Esophagus squamous epithelium (tissue), 5 donors: ENCODE measurements at regions not wholly inside any gene's neighbourhood (a gene's known extent, or its start where the extent isn't known, plus 50 kb on each side); places are given as distances from the start of the nearest gene placed in this dataset.

Experiments
- DNase-seq: peaks from one replicate; lab custom pipeline; 2025; lab: John Stamatoyannopoulos, UW
- H3K27ac ChIP-seq, 4 donors: fragments of 200-600 bp; sonication (generic); one replicate each; pipeline ENCODE4 v1.5.1; 2016 to 2019; ENCODE audit warnings: mild to moderate bottlenecking in 1 of 4
- H3K27me3 ChIP-seq, 4 donors: fragments of 200-600 bp; sonication (generic); 1 replicate in 3 of 4; 2 replicates in 1 of 4; pipeline versions ENCODE4 v1.5.1 to v1.6.0; 2017 to 2021; ENCODE audit warnings: antibody characterized with exemption in 1 of 4
- H3K36me3 ChIP-seq, 3 donors: fragments of 200-600 bp; sonication (generic); one replicate each; pipeline ENCODE4 v1.5.1; 2016 to 2019
- H3K4me1 ChIP-seq, 3 donors: fragments of 200-600 bp; sonication (generic); one replicate each; pipeline ENCODE4 v1.5.1; 2017 to 2019
- H3K4me3 ChIP-seq, 4 donors: fragments of 200-600 bp; sonication (generic); 1 replicate in 3 of 4; 2 replicates in 1 of 4; pipeline ENCODE4 v1.5.1; 2016 to 2019; ENCODE audit warnings: mild to moderate bottlenecking in 2 of 4, moderate library complexity in 1 of 4
- H3K9me3 ChIP-seq, 3 donors: fragments of 200-600 bp; sonication (generic); one replicate each; pipeline ENCODE4 v1.5.1; 2016 to 2019
- POLR2A ChIP-seq, 4 donors: fragments of 450-650 bp; IDR thresholded peaks; one replicate each; pipeline ENCODE4 v1.6.1; 2017; ENCODE audit warnings: antibody characterized with exemption in 4 of 4, mild to moderate bottlenecking in 4 of 4, moderate library complexity in 3 of 4
- WGBS, 2 donors: methylation state at CpG; one replicate each; pipeline ENCODE4 v1.1.5; 2018; 5-methylcytosine and 5-hydroxymethylcytosine counted together
- intact Hi-C: fragments of 100-400 bp; cut with DNase I; formaldehyde crosslinking; loops from one replicate; pipeline ENCODE4 v1.15.0; 2022
- TF ChIP-seq, protein P1 (sequence below), 6 experiments: fragments of 450-650 bp in 4 of 6; fragments of 200-600 bp in 2 of 6; sonication (generic) in 2 of 6; IDR thresholded peaks; one replicate each; pipeline ENCODE4 v1.5.1; 2016 to 2019; ENCODE audit warnings: antibody characterized with exemption in 6 of 6, mild to moderate bottlenecking in 4 of 6, moderate library complexity in 4 of 6
- donor health status: DM: yes; HTN: yes; CAD: no.

- DNase-seq = no peak
- no peak overlapping the region for H3K27ac ChIP-seq
- no peaks in the 10 kb centered on the region for H3K4me1 ChIP-seq
- no peak for TF ChIP-seq POLR2A (IDR thresholded peaks at IDR 0.05)
- TF ChIP-seq, protein P1, sequence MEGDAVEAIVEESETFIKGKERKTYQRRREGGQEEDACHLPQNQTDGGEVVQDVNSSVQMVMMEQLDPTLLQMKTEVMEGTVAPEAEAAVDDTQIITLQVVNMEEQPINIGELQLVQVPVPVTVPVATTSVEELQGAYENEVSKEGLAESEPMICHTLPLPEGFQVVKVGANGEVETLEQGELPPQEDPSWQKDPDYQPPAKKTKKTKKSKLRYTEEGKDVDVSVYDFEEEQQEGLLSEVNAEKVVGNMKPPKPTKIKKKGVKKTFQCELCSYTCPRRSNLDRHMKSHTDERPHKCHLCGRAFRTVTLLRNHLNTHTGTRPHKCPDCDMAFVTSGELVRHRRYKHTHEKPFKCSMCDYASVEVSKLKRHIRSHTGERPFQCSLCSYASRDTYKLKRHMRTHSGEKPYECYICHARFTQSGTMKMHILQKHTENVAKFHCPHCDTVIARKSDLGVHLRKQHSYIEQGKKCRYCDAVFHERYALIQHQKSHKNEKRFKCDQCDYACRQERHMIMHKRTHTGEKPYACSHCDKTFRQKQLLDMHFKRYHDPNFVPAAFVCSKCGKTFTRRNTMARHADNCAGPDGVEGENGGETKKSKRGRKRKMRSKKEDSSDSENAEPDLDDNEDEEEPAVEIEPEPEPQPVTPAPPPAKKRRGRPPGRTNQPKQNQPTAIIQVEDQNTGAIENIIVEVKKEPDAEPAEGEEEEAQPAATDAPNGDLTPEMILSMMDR (IDR thresholded peaks at IDR 0.05) = no peak
- no peak overlapping the region for H3K4me3 ChIP-seq
- H3K36me3 ChIP-seq = no peaks in the 10 kb centered on the region
- WGBS, 2 donors = 76 to 100% methylated on average over 1 to 2 of the region's 2 CpGs
- no peaks in the 10 kb centered on the region for H3K9me3 ChIP-seq
- peaks cover 0 to 2% (median 0%) of the 10 kb centered on the region in 4 donors for H3K27me3 ChIP-seq
- intact Hi-C loops = no loop called here
These were observed 87.8 kb downstream of the SMIM20 start for GRCh38 chr4:26001816-26002215.

- WGBS, 2 donors = 50 to 70% methylated on average over 1 to 2 of the region's 2 CpGs
- H3K36me3 ChIP-seq = no peaks in the 10 kb centered on the region
- H3K9me3 ChIP-seq = no peaks in the 10 kb centered on the region
- peaks cover 0 to 2% (median 0%) of the 10 kb centered on the region in 4 donors for H3K27me3 ChIP-seq
- no peak overlapping the region for H3K4me3 ChIP-seq
- H3K27ac ChIP-seq = no peak overlapping the region
- no peak for DNase-seq
- no peak for TF ChIP-seq POLR2A (IDR thresholded peaks at IDR 0.05)
- TF ChIP-seq, protein P1 (IDR thresholded peaks at IDR 0.05) = no peak
- intact Hi-C loops = no loop called here
- no peaks in the 10 kb centered on the region for H3K4me1 ChIP-seq
These were observed 89.0 kb downstream of the SMIM20 start for GRCh38 chr4:26003056-26003455.

DNA sequence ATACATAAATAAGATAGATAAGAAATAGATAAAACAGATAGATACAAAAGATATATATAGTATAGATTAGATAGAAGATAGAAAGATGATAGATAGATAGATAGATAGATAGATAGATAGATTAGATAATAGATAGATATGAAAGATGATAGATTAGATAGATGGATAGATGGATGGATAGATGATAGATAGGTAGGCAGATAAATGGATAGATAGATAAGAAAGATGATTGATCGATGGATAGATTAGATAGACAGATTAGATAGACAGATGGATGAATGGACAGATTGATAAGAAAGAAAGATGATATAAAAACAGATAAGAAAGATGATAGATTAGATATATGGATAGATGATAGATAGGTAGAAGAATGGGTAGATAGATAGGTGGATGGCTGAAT lies 90.3 kb downstream of the SMIM20 start:
- Histone ChIP-seq H3K4me3 (no peak overlapping the region), H3K36me3 (no peaks in the 10 kb centered on the region), H3K4me1 (no peaks in the 10 kb centered on the region), H3K27me3 (peaks cover 0 to 2% (median 0%) of the 10 kb centered on the region in 4 donors), H3K9me3 (peaks cover 0 to 7% (median 0%) of the 10 kb centered on the region in 3 donors), H3K27ac (no peak overlapping the region)
- 66 to 100% methylated on average over 1 of the region's 1 CpG for WGBS, 2 donors
- intact Hi-C loops = no loop called here
- TF ChIP-seq POLR2A (IDR thresholded peaks at IDR 0.05) = no peak
- TF ChIP-seq, protein P1 (IDR thresholded peaks at IDR 0.05) = no peak
- DNase-seq = no peak

GRCh38 chr4:26005764-26006163 lies 91.7 kb downstream of the SMIM20 start:
- Histone ChIP-seq H3K4me3 (no peak overlapping the region), H3K9me3 (peaks cover 0 to 14% (median 0%) of the 10 kb centered on the region in 3 donors), H3K27ac (no peak overlapping the region), H3K27me3 (peaks cover 0 to 6% (median 0%) of the 10 kb centered on the region in 4 donors), H3K36me3 (no peaks in the 10 kb centered on the region), H3K4me1 (no peaks in the 10 kb centered on the region)
- intact Hi-C loops = no loop called here
- TF ChIP-seq, protein P1 (IDR thresholded peaks at IDR 0.05) = no peak
- no peak for TF ChIP-seq POLR2A (IDR thresholded peaks at IDR 0.05)
- DNase-seq = no peak
- WGBS, 2 donors = 64 to 79% methylated on average over 4 of the region's 4 CpGs

DNA sequence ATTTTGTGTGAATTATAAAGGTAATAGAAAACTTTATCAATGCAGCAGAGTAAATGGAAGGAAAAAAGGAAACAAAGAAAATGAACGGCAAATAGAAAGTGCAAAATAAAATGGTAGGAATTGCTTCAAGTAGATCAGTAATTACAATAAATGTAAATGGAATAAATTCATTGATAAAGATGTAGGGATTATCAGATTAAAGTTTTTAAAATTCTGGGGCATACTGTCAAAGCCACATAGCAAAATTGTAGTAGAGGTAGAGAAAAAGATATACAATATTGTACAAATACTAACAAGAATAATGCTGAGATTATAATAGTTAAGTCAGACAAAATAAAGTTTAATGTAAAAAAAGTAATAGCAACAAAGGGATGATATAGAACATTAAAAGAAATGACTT lies 94.7 kb downstream of the SMIM20 start:
- intact Hi-C loops = no loop called here
- no peak for DNase-seq
- Histone ChIP-seq H3K9me3 (peaks cover 0 to 14% (median 0%) of the 10 kb centered on the region in 3 donors), H3K4me3 (no peak overlapping the region), H3K27me3 (peaks cover 0 to 14% (median 0%) of the 10 kb centered on the region in 4 donors), H3K36me3 (no peaks in the 10 kb centered on the region), H3K27ac (no peak overlapping the region), H3K4me1 (peaks cover 0 to under 1% (median 0%) of the 10 kb centered on the region in 3 donors)
- WGBS, 2 donors = 0% methylated on average over 1 of the region's 1 CpG
- TF ChIP-seq, protein P1 (IDR thresholded peaks at IDR 0.05) = no peak
- TF ChIP-seq POLR2A (IDR thresholded peaks at IDR 0.05) = no peak
